B cell (primary cell): ENCODE measurements at regions not wholly inside any gene's neighbourhood (a gene's known extent, or its start where the extent isn't known, plus 50 kb on each side); places are given as distances from the start of the nearest gene placed in this dataset.

Experiments
- CTCF ChIP-seq: fragments of 200-600 bp; IDR thresholded peaks from one replicate; pipeline ENCODE4 v1.8.0; 2022; ENCODE audit warnings: antibody characterized with exemption, mild to moderate bottlenecking
- EZH2 ChIP-seq: IDR thresholded peaks from 2 replicates; pipeline ENCODE4 v1.6.1; 2012; ENCODE audit warnings: borderline replicate concordance, low read depth, mild to moderate bottlenecking, moderate library complexity, low read length; ENCODE audit not compliant: insufficient read depth, poor library complexity, severe bottlenecking

- no peak for TF ChIP-seq CTCF
- no peak for TF ChIP-seq EZH2
Observed at GRCh38 chr2:57177176-57177575, 869.4 kb upstream of the VRK2 start.
